HEK293T (cell line): ENCODE measurements at regions not wholly inside any gene's neighbourhood (a gene's known extent, or its start where the extent isn't known, plus 50 kb on each side); places are given as distances from the start of the nearest gene placed in this dataset.

Experiments
- CTCF ChIA-PET: fragments of 350-600 bp; formaldehyde crosslinking; extraction: SDS; loops from one replicate; lab custom pipeline; 2021; ENCODE audit warnings: antibody characterized with exemption, inconsistent platforms; lab: Yijun Ruan, JAX
- POLR2A ChIA-PET: fragments of 350-600 bp; formaldehyde crosslinking; extraction: SDS; loops from one replicate; lab custom pipeline; 2020; ENCODE audit warnings: antibody characterized with exemption, inconsistent platforms; lab: Yijun Ruan, JAX
- DNase-seq: peaks from one replicate; pipeline ENCODE4 v3.0.0; 2012; ENCODE audit warnings: mixed read lengths; ENCODE audit errors: extremely low spot score
- ARNT ChIP-seq: fragments of 450-650 bp; IDR thresholded peaks from 2 replicates; pipeline ENCODE4 v1.6.1; 2017; ENCODE audit warnings: mild to moderate bottlenecking
- BHLHE40 ChIP-seq: fragments of 450-650 bp; IDR thresholded peaks from 2 replicates; pipeline ENCODE4 v1.6.1; 2016; ENCODE audit warnings: mild to moderate bottlenecking, moderate library complexity, borderline replicate concordance
- CTBP1 ChIP-seq: fragments of 450-650 bp; IDR thresholded peaks from 2 replicates; pipeline ENCODE4 v1.6.1; 2016; ENCODE audit warnings: borderline replicate concordance
- ELF4 ChIP-seq: fragments of 450-650 bp; IDR thresholded peaks from 2 replicates; pipeline ENCODE4 v1.6.1; 2017; ENCODE audit warnings: antibody characterized with exemption
- FOXA1 ChIP-seq: fragments of 450-650 bp; IDR thresholded peaks from 2 replicates; pipeline ENCODE4 v1.6.1; 2016; ENCODE audit warnings: mild to moderate bottlenecking
- FOXK2 ChIP-seq: fragments of 450-650 bp; IDR thresholded peaks from 2 replicates; pipeline ENCODE4 v1.6.1; 2016; ENCODE audit warnings: mild to moderate bottlenecking
- FOXM1 ChIP-seq: fragments of 450-650 bp; IDR thresholded peaks from 2 replicates; pipeline ENCODE4 v1.6.1; 2017; ENCODE audit warnings: mild to moderate bottlenecking, borderline replicate concordance
- HDGF ChIP-seq: fragments of 450-650 bp; IDR thresholded peaks from 2 replicates; pipeline ENCODE4 v1.6.1; 2017; ENCODE audit warnings: antibody characterized with exemption, borderline replicate concordance
- L3MBTL2 ChIP-seq: fragments of 450-650 bp; conservative IDR thresholded peaks from 2 replicates; pipeline ENCODE4 v1.6.1; 2016; ENCODE audit warnings: mild to moderate bottlenecking
- LEF1 ChIP-seq: fragments of 450-650 bp; IDR thresholded peaks from 2 replicates; pipeline ENCODE4 v1.6.1; 2017; ENCODE audit warnings: mild to moderate bottlenecking, borderline replicate concordance
- NFRKB ChIP-seq: fragments of 450-650 bp; IDR thresholded peaks from 2 replicates; pipeline ENCODE4 v1.6.1; 2016; ENCODE audit warnings: mild to moderate bottlenecking, moderate library complexity
- PKNOX1 ChIP-seq: fragments of 450-650 bp; IDR thresholded peaks from 2 replicates; pipeline ENCODE4 v1.6.1; 2016
- SP1 ChIP-seq: fragments of 450-650 bp; IDR thresholded peaks from 2 replicates; pipeline ENCODE4 v1.6.1; 2017
- SUZ12 ChIP-seq: fragments of 450-650 bp; IDR thresholded peaks from 2 replicates; pipeline ENCODE4 v1.6.1; 2016; ENCODE audit warnings: mild to moderate bottlenecking
- TARDBP ChIP-seq: fragments of 450-650 bp; IDR thresholded peaks from 2 replicates; pipeline ENCODE4 v1.6.1; 2016
- ZNF384 ChIP-seq: fragments of 450-650 bp; IDR thresholded peaks from 2 replicates; pipeline ENCODE4 v1.6.1; 2016

GRCh38 chr5:109522404-109522803 is 112.6 kb upstream of the PJA2 start:
- ChIA-PET CTCF (no interaction called here), POLR2A (no interaction called here)
- no peak for DNase-seq
- TF ChIP-seq FOXA1 (no peak), LEF1 (no peak), HDGF (no peak), PKNOX1 (no peak), L3MBTL2 (no peak)

GRCh38 chr5:109519416-109519815 is 109.6 kb upstream of the PJA2 start:
- no peak for DNase-seq
- no peak for TF ChIP-seq LEF1
- no peak for TF ChIP-seq TARDBP
- TF ChIP-seq SUZ12 = no peak
- no peak for TF ChIP-seq CTBP1
- TF ChIP-seq FOXM1 = no peak
- TF ChIP-seq PKNOX1 = no peak
- no peak for TF ChIP-seq ARNT
- ChIA-PET POLR2A (no interaction called here), CTCF (no interaction called here)

- CTCF ChIA-PET = no interaction called here
- no peak for DNase-seq
- POLR2A ChIA-PET = no interaction called here
These were observed 106.6 kb upstream of the PJA2 start for GRCh38 chr5:109516390-109516789.

GRCh38 chr5:109511980-109512734 is 102.4 kb upstream of the PJA2 start:
- ChIA-PET CTCF (no interaction called here), POLR2A (no interaction called here)
- no peak for DNase-seq
- TF ChIP-seq PKNOX1 (no peak), FOXK2 (no peak), FOXA1 (no peak), BHLHE40 (no peak), L3MBTL2 (no peak), NFRKB (no peak), SUZ12 (no peak), FOXM1 (no peak), ARNT (no peak), HDGF (no peak), ZNF384 (no peak), SP1 (no peak), ELF4 (no peak), TARDBP (no peak), CTBP1 (no peak), LEF1 (no peak)

More at GRCh38 chr5:109516390-109516789, 106.6 kb upstream of the PJA2 start:
- TF ChIP-seq PKNOX1 = no peak
- TF ChIP-seq ELF4 = no peak

GRCh38 chr5:109506556-109506955 is 96.8 kb upstream of the PJA2 start:
- CTCF ChIA-PET = no interaction called here
- no peak for DNase-seq
- TF ChIP-seq ZNF384 (no peak), HDGF (no peak), SUZ12 (no peak), NFRKB (no peak), ELF4 (no peak), PKNOX1 (no peak), L3MBTL2 (no peak), FOXA1 (no peak), LEF1 (no peak), SP1 (no peak), TARDBP (no peak), ARNT (no peak), BHLHE40 (no peak), FOXK2 (no peak), CTBP1 (no peak), FOXM1 (no peak)
- POLR2A ChIA-PET = no interaction called here

- CTCF ChIA-PET = no interaction called here
- no peak for DNase-seq
- POLR2A ChIA-PET = no interaction called here
- TF ChIP-seq CTBP1 = no peak
- TF ChIP-seq LEF1 = no peak
- no peak for TF ChIP-seq TARDBP
These were observed 86.3 kb upstream of the PJA2 start for GRCh38 chr5:109496112-109496511.
